ENCODE measurements at regions not wholly inside any gene's neighbourhood (a gene's known extent, or its start where the extent isn't known, plus 50 kb on each side); places are given as distances from the start of the nearest gene placed in this dataset.
A peak's percentile ranks its signal among the peaks of the same experiment; 100 is the strongest.

- peak; percentile 46 for DNase-seq (ENCODE audit: low read depth)
These were observed 118.2 kb upstream of the HMHB1 start for GRCh38 chr5:143693651-143694252.

GRCh38 chr5:143692342-143692741 lies 119.6 kb upstream of the HMHB1 start:
- no peak for DNase-seq (ENCODE audit: low read depth)

- DNase-seq (ENCODE audit: low read depth) = no peak
These were observed 120.0 kb upstream of the HMHB1 start for GRCh38 chr5:143691945-143692290.

- DNase-seq (ENCODE audit: low read depth) = no peak
These were observed 120.5 kb upstream of the HMHB1 start for GRCh38 chr5:143691287-143691944.

GRCh38 chr5:143687604-143688003 lies 124.4 kb upstream of the HMHB1 start:
- DNase-seq (ENCODE audit: low read depth) = no peak

- DNase-seq (ENCODE audit: low read depth) = no peak
These were observed 126.6 kb upstream of the HMHB1 start for GRCh38 chr5:143685246-143685815.

- no peak for DNase-seq (ENCODE audit: low read depth)
These were observed 128.5 kb upstream of the HMHB1 start for GRCh38 chr5:143683459-143683858.

- no peak for DNase-seq (ENCODE audit: low read depth)
These were observed 129.0 kb upstream of the HMHB1 start for GRCh38 chr5:143682929-143683386.

- DNase-seq (ENCODE audit: low read depth) = no peak
These were observed 129.6 kb upstream of the HMHB1 start for GRCh38 chr5:143682246-143682905.

- DNase-seq (ENCODE audit: low read depth) = no peak
These were observed 131.2 kb upstream of the HMHB1 start for GRCh38 chr5:143680672-143681259.

- peak; percentile 87 for DNase-seq (ENCODE audit: low read depth)
These were observed 132.2 kb upstream of the HMHB1 start for GRCh38 chr5:143679777-143680176.

GRCh38 chr5:143678148-143678905 lies 133.6 kb upstream of the HMHB1 start:
- no peak for DNase-seq (ENCODE audit: low read depth)

GRCh38 chr5:143677403-143677802 lies 134.6 kb upstream of the HMHB1 start:
- DNase-seq (ENCODE audit: low read depth) = no peak

- DNase-seq (ENCODE audit: low read depth) = no peak
These were observed 135.2 kb upstream of the HMHB1 start for GRCh38 chr5:143676802-143677201.

- peak; percentile 22 for DNase-seq (ENCODE audit: low read depth)
These were observed 137.5 kb upstream of the HMHB1 start for GRCh38 chr5:143674469-143674786.

- DNase-seq (ENCODE audit: low read depth) = peak; percentile 44
These were observed 138.1 kb upstream of the HMHB1 start for GRCh38 chr5:143673676-143674468.

- DNase-seq (ENCODE audit: low read depth) = no peak
These were observed 139.2 kb upstream of the HMHB1 start for GRCh38 chr5:143672806-143673205.

- no peak for DNase-seq (ENCODE audit: low read depth)
These were observed 140.0 kb upstream of the HMHB1 start for GRCh38 chr5:143671674-143672569.

GRCh38 chr5:143671021-143671420 lies 140.9 kb upstream of the HMHB1 start:
- no peak for DNase-seq (ENCODE audit: low read depth)

- no peak for DNase-seq (ENCODE audit: low read depth)
These were observed 146.1 kb upstream of the HMHB1 start for GRCh38 chr5:143665866-143666265.
